GM19455 (cell line): ENCODE measurements at regions not wholly inside any gene's neighbourhood (a gene's known extent, or its start where the extent isn't known, plus 50 kb on each side); places are given as distances from the start of the nearest gene placed in this dataset.
"Not testable (repeated sequence)": the region's sequence is repeated elsewhere in the genome, so short reads cannot be mapped to it uniquely, and the experiment has no call there.

Experiments
- ATAC-seq: cut with Tn5 transposase; IDR thresholded peaks from one replicate; pipeline ENCODE4 v1.9.1; 2021; ENCODE audit not compliant: unreplicated experiment

- no peak for ATAC-seq
These were observed 116.5 kb upstream of the RBPJ start for GRCh38 chr4:26204249-26204825.

- no peak for ATAC-seq
These were observed 115.9 kb upstream of the RBPJ start for GRCh38 chr4:26204911-26205370.

- no peak for ATAC-seq
These were observed 114.5 kb upstream of the RBPJ start for GRCh38 chr4:26206339-26206738.

GRCh38 chr4:26206999-26207398 lies 113.8 kb upstream of the RBPJ start:
- ATAC-seq: no peak

- ATAC-seq: no peak
These were observed 113.2 kb upstream of the RBPJ start for GRCh38 chr4:26207631-26208030.

GRCh38 chr4:26208237-26208994 lies 112.4 kb upstream of the RBPJ start:
- no peak for ATAC-seq

- not testable (repeated sequence) for ATAC-seq
These were observed 111.4 kb upstream of the RBPJ start for GRCh38 chr4:26209378-26209777.

GRCh38 chr4:26212528-26212927 lies 108.3 kb upstream of the RBPJ start:
- ATAC-seq: no peak

- no peak for ATAC-seq
These were observed 107.5 kb upstream of the RBPJ start for GRCh38 chr4:26213317-26213716.

GRCh38 chr4:26214994-26215393 lies 105.8 kb upstream of the RBPJ start:
- no peak for ATAC-seq

GRCh38 chr4:26215725-26216124 lies 105.1 kb upstream of the RBPJ start:
- no peak for ATAC-seq

GRCh38 chr4:26217481-26217880 lies 103.3 kb upstream of the RBPJ start:
- no peak for ATAC-seq

GRCh38 chr4:26217961-26218676 lies 102.7 kb upstream of the RBPJ start:
- ATAC-seq: peak; percentile 83

GRCh38 chr4:26218677-26219605 lies 101.9 kb upstream of the RBPJ start:
- peak; percentile 35 for ATAC-seq

GRCh38 chr4:26220696-26221095 lies 100.1 kb upstream of the RBPJ start:
- no peak for ATAC-seq

- ATAC-seq: no peak
These were observed 97.7 kb upstream of the RBPJ start for GRCh38 chr4:26223155-26223554.

GRCh38 chr4:26226629-26227376 lies 94.0 kb upstream of the RBPJ start:
- ATAC-seq: no peak

GRCh38 chr4:26227601-26228229 lies 93.1 kb upstream of the RBPJ start:
- ATAC-seq: no peak

GRCh38 chr4:26228883-26229282 lies 91.9 kb upstream of the RBPJ start:
- no peak for ATAC-seq

GRCh38 chr4:26229974-26230373 lies 90.8 kb upstream of the RBPJ start:
- no peak for ATAC-seq
